ENCODE measurements at regions not wholly inside any gene's neighbourhood (a gene's known extent, or its start where the extent isn't known, plus 50 kb on each side); places are given as distances from the start of the nearest gene placed in this dataset.

- DNase-seq = no peak
- Histone ChIP-seq H3K27me3 (replicated peaks; ENCODE audit: control insufficient read depth, insufficient read depth, low read length) (no peaks in the 10 kb centered on the region), H3K4me3 (ENCODE audit: low read depth, low read length) (no peak overlapping the region), H3K36me3 (ENCODE audit: control insufficient read depth, insufficient read depth, low read length) (no peaks in the 10 kb centered on the region), H3K4me1 (no peaks in the 10 kb centered on the region), H3K9me3 (no peaks in the 10 kb centered on the region)
- Mint-ChIP-seq H3K27me3 (ENCODE audit: insufficient read depth, unreplicated experiment) (no peaks in the 10 kb centered on the region), H3K4me3 (ENCODE audit: unreplicated experiment) (no peak overlapping the region), H3K4me1 (ENCODE audit: low read depth, unreplicated experiment) (no peaks in the 10 kb centered on the region), H3K27ac (ENCODE audit: unreplicated experiment) (no peak overlapping the region), H3K9me3 (ENCODE audit: unreplicated experiment) (no peaks in the 10 kb centered on the region), H3K36me3 (ENCODE audit: insufficient read depth, unreplicated experiment) (no peaks in the 10 kb centered on the region)
- ChIA-PET POLR2A (no interaction called here), CTCF (no interaction called here)
- no peak for TF ChIP-seq CTCF (IDR thresholded peaks at IDR 0.05; ENCODE audit: insufficient read depth in 1 of 2, low read depth in 1 of 2, low read length in 1 of 2, severe bottlenecking in 1 of 2, unreplicated experiment in 1 of 2)
- BruUV-seq (replicated peaks) = no TSS peak
- intact Hi-C loops (cut with micrococcal nuclease; ENCODE audit: unreplicated experiment) = no loop called here
These were observed 1497.4 kb upstream of the CADM2 start for GRCh38 chr3:83461411-83461810.

GRCh38 chr3:83477563-83477962 is 1481.2 kb upstream of the CADM2 start:
- BruUV-seq (replicated peaks) = no TSS peak
- intact Hi-C loops (cut with micrococcal nuclease; ENCODE audit: unreplicated experiment) = no loop called here
- no peaks in the 10 kb centered on the region for H3K4me1 Mint-ChIP-seq (ENCODE audit: low read depth, unreplicated experiment)

DNA sequence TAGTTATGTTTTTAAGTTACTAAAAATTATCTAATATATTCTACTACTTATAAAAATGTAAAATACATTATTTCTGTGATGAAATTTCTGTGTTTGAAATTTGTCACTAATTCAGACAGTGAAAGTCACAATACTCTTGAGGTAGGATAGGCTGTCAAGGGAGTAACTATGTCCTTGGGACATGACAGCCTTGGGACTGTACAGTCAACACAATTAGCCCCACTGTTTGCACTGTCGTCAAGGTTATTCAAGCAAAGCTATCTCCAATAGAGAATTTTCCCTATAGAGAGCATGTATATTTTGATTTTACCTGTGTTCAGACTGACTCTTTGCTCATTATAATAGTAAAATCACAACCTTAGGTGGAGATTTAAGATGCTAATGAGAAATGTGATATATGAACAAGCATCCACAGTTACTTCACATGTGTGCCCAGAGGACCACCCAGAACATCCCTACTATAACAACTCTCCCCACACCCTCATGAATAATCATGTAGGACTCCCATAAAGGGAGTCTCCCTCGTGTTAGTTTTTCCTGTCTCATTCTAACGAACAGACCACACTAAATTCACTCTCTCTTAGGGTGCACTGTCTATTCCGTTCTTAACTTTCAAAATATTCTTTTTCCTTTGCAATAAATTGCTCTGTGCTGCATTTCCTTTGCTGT is 1476.3 kb upstream of the CADM2 start:
- no peaks in the 10 kb centered on the region for H3K9me3 Mint-ChIP-seq (ENCODE audit: unreplicated experiment)
- BruUV-seq (replicated peaks) = no TSS peak
- no peaks in the 10 kb centered on the region for H3K36me3 ChIP-seq (ENCODE audit: control insufficient read depth, insufficient read depth, low read length)
- peaks cover 6% of the 10 kb centered on the region for H3K27me3 Mint-ChIP-seq (ENCODE audit: insufficient read depth, unreplicated experiment)
- no peak overlapping the region for H3K4me3 ChIP-seq (ENCODE audit: low read depth, low read length)
- no peak overlapping the region for H3K27ac Mint-ChIP-seq (ENCODE audit: unreplicated experiment)
- H3K4me3 Mint-ChIP-seq (ENCODE audit: unreplicated experiment) = no peak overlapping the region
- no peaks in the 10 kb centered on the region for H3K36me3 Mint-ChIP-seq (ENCODE audit: insufficient read depth, unreplicated experiment)
- CTCF ChIA-PET = no interaction called here
- POLR2A ChIA-PET = no interaction called here
- DNase-seq = no peak
- H3K27me3 ChIP-seq (replicated peaks; ENCODE audit: control insufficient read depth, insufficient read depth, low read length) = no peaks in the 10 kb centered on the region
- H3K4me1 Mint-ChIP-seq (ENCODE audit: low read depth, unreplicated experiment) = no peaks in the 10 kb centered on the region
- TF ChIP-seq CTCF (IDR thresholded peaks at IDR 0.05; ENCODE audit: insufficient read depth in 1 of 2, low read depth in 1 of 2, low read length in 1 of 2, severe bottlenecking in 1 of 2, unreplicated experiment in 1 of 2) = no peak
- H3K4me1 ChIP-seq = no peaks in the 10 kb centered on the region
- H3K9me3 ChIP-seq = no peaks in the 10 kb centered on the region
- intact Hi-C loops (cut with micrococcal nuclease; ENCODE audit: unreplicated experiment) = no loop called here

More at GRCh38 chr3:83477563-83477962, 1481.2 kb upstream of the CADM2 start:
- Histone ChIP-seq H3K4me1 (no peaks in the 10 kb centered on the region), H3K9me3 (no peaks in the 10 kb centered on the region), H3K4me3 (ENCODE audit: low read depth, low read length) (no peak overlapping the region), H3K36me3 (ENCODE audit: control insufficient read depth, insufficient read depth, low read length) (no peaks in the 10 kb centered on the region), H3K27me3 (replicated peaks; ENCODE audit: control insufficient read depth, insufficient read depth, low read length) (no peaks in the 10 kb centered on the region)
- Mint-ChIP-seq H3K9me3 (ENCODE audit: unreplicated experiment) (no peaks in the 10 kb centered on the region), H3K4me3 (ENCODE audit: unreplicated experiment) (no peak overlapping the region), H3K27me3 (ENCODE audit: insufficient read depth, unreplicated experiment) (no peaks in the 10 kb centered on the region), H3K36me3 (ENCODE audit: insufficient read depth, unreplicated experiment) (no peaks in the 10 kb centered on the region), H3K27ac (ENCODE audit: unreplicated experiment) (no peak overlapping the region)
- ChIA-PET CTCF (no interaction called here), POLR2A (no interaction called here)
- DNase-seq = no peak
- no peak for TF ChIP-seq CTCF (IDR thresholded peaks at IDR 0.05; ENCODE audit: insufficient read depth in 1 of 2, low read depth in 1 of 2, low read length in 1 of 2, severe bottlenecking in 1 of 2, unreplicated experiment in 1 of 2)
